ENCODE measurements at regions not wholly inside any gene's neighbourhood (a gene's known extent, or its start where the extent isn't known, plus 50 kb on each side); places are given as distances from the start of the nearest gene placed in this dataset.

DNA sequence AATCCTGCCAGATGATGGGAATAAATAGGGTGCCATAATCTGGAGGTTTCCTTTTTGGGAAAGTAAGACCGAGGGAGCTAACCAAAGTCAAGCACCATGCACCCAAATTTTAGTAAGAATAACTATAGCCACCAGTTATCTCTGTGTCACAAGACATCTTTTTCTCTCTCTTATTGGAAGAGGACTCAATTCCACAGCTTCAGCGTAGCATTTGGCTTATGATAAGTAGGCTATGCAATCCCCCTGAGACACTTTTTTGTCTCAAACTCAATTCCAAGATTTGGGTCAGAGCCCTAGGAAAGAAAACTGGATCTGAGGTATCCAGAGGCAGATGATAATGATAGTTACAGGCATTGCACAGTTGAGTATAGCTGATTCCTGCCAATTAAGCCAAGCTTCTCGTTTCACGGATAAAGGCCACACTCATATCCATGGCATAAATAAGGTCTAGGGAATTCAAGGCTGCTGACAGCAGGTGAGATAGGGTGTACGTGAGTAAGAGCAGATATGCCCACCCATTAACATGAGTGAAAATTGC is 425.2 kb upstream of the CNTNAP2 start:
- Mint-ChIP-seq H3K27ac (no peak overlapping the region), H3K4me1 (peaks cover 13% of the 10 kb centered on the region), H3K9me3 (no peaks in the 10 kb centered on the region), H3K4me3 (no peak overlapping the region), H3K36me3 (ENCODE audit: low read depth) (no peaks in the 10 kb centered on the region), H3K27me3 (ENCODE audit: low read depth, poor library complexity) (no peaks in the 10 kb centered on the region)
- TF ChIP-seq, protein P1, sequence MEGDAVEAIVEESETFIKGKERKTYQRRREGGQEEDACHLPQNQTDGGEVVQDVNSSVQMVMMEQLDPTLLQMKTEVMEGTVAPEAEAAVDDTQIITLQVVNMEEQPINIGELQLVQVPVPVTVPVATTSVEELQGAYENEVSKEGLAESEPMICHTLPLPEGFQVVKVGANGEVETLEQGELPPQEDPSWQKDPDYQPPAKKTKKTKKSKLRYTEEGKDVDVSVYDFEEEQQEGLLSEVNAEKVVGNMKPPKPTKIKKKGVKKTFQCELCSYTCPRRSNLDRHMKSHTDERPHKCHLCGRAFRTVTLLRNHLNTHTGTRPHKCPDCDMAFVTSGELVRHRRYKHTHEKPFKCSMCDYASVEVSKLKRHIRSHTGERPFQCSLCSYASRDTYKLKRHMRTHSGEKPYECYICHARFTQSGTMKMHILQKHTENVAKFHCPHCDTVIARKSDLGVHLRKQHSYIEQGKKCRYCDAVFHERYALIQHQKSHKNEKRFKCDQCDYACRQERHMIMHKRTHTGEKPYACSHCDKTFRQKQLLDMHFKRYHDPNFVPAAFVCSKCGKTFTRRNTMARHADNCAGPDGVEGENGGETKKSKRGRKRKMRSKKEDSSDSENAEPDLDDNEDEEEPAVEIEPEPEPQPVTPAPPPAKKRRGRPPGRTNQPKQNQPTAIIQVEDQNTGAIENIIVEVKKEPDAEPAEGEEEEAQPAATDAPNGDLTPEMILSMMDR (IDR thresholded peaks at IDR 0.05), result no peak
- DNase-seq, result no peak

DNA sequence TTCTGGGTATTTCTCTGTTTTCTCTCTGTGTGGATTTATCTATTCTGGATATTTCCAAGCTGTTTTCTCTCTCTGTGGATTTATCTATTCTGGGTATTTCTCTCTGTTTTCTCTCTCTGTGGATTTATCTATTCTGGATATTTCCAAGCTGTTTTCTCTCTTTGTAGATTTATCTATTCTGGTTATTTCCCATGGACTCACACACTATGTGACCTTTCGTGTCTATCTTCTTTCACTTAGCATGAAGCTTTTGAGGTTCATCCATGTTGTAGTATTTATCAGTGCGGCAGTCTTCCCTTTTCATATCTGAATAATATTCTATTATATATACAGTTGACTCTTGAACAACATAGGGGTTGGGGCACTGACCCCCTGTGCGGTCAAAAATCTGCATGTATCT is 435.0 kb upstream of the CNTNAP2 start:
- Mint-ChIP-seq H3K27me3 (ENCODE audit: low read depth, poor library complexity) (no peaks in the 10 kb centered on the region), H3K4me1 (no peaks in the 10 kb centered on the region), H3K36me3 (ENCODE audit: low read depth) (no peaks in the 10 kb centered on the region), H3K27ac (peak overlapping the region; percentile 4), H3K4me3 (no peak overlapping the region), H3K9me3 (no peaks in the 10 kb centered on the region)
- TF ChIP-seq, protein P1 (IDR thresholded peaks at IDR 0.05), result no peak
- no peak for DNase-seq

DNA sequence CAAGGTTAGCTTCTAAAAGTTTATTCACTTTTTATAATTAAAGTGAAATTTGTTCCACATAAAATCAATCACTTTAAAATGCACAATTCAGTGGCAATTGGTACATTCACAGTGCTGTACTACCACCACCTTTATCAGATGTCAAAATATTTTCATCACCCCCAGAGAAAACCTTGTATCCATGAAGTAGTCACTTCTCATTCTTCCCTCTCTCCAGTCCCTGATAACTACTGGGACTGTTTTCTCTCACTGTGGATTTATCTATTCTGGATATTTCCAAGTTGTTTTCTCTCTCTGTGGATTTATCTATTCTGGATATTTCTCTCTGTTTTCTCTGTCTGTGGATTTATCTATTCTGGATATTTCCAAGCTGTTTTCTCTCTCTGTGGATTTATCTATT is 435.4 kb upstream of the CNTNAP2 start:
- Mint-ChIP-seq H3K9me3 (no peaks in the 10 kb centered on the region), H3K27ac (no peak overlapping the region), H3K27me3 (ENCODE audit: low read depth, poor library complexity) (no peaks in the 10 kb centered on the region), H3K4me3 (no peak overlapping the region), H3K4me1 (no peaks in the 10 kb centered on the region), H3K36me3 (ENCODE audit: low read depth) (no peaks in the 10 kb centered on the region)
- DNase-seq, result no peak
- TF ChIP-seq, protein P1 (IDR thresholded peaks at IDR 0.05), result no peak

DNA sequence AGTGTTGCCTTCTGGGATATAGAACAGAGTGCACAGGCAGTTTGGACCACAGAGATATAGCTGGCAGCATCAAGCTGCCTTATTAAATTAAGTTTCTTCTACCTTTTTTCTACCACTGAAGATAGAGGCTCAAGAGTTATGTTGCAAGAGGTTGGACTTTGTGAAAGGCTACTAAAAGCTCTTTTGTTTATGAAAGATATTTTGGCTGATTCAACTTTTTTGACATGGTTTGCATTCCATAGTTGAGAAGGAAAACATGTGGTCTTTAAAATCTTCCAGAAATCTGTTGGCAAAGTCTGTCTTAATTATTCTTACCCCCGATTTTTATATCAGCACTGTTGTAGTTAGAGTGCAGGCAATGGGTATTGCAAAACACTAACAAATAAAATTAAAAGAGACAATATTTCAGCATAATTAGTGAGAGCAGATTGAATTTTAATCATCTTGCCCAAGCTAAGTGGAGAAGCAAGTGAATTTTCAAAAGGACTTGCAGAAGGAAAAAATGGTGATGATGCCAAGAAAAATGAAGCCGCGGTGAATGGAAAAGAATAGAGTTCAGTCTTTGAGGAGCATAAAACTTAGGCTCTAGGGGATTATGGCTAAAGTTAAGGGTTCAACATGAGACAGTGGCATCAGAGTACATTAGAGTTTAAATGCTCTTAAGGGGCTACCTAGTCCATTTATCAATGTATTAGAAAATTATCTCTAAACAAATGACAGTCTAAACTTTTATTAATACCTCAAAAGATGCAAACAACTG is 450.9 kb upstream of the CNTNAP2 start:
- H3K27me3 Mint-ChIP-seq (ENCODE audit: low read depth, poor library complexity), result peaks cover 4% of the 10 kb centered on the region
- TF ChIP-seq, protein P1 (IDR thresholded peaks at IDR 0.05), result no peak
- H3K9me3 Mint-ChIP-seq, result peaks cover 17% of the 10 kb centered on the region
- no peak for DNase-seq
- H3K27ac Mint-ChIP-seq, result no peak overlapping the region
- H3K36me3 Mint-ChIP-seq (ENCODE audit: low read depth), result no peaks in the 10 kb centered on the region
- no peaks in the 10 kb centered on the region for H3K4me1 Mint-ChIP-seq
- no peak overlapping the region for H3K4me3 Mint-ChIP-seq

DNA sequence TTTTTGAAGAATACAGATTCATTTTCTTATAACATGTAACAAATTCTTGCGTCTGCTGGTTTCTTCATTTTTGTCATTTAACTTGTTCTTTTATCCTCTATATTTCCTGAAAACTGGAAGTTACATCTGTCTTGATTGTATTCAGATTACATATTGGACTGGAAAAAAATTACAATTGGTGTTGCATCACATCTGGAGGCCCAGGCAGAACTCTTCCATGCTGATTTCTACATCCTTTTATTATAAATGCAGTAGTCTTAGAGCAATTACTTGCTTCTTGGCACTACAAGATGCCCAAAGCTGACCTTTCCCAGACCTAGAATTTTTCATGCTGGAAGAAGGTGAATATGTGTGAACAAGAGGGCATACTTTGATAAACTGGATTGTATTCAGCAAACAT is 460.9 kb upstream of the CNTNAP2 start:
- Mint-ChIP-seq H3K36me3 (ENCODE audit: low read depth) (no peaks in the 10 kb centered on the region), H3K27me3 (ENCODE audit: low read depth, poor library complexity) (no peaks in the 10 kb centered on the region), H3K4me1 (no peaks in the 10 kb centered on the region), H3K4me3 (no peak overlapping the region), H3K9me3 (no peaks in the 10 kb centered on the region), H3K27ac (no peak overlapping the region)
- DNase-seq, result no peak
- TF ChIP-seq, protein P1 (IDR thresholded peaks at IDR 0.05), result no peak

DNA sequence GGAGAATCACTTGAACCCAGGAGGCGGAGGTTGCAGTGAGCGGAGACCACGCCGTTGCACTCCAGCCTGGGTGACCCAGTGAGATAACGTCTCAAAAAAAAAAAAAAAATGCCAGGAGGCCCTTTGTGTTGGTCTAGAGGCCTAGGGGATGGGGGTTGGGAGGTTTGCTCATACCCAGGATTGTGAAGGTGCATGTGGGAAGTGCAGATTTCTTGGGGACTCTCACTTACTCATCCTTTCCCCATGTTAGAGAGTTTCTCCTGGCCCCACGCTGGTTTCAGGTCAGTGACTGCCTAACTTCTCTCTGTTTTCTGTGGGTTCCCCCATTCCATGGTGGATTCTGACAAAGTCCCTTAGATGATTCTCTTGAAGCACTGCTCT is 471.5 kb upstream of the CNTNAP2 start:
- DNase-seq, result no peak
- Mint-ChIP-seq H3K9me3 (peaks cover 10% of the 10 kb centered on the region), H3K27ac (no peak overlapping the region), H3K4me1 (no peaks in the 10 kb centered on the region), H3K36me3 (ENCODE audit: low read depth) (no peaks in the 10 kb centered on the region), H3K4me3 (no peak overlapping the region), H3K27me3 (ENCODE audit: low read depth, poor library complexity) (peaks cover 3% of the 10 kb centered on the region)
- TF ChIP-seq, protein P1 (IDR thresholded peaks at IDR 0.05), result no peak

Data from nephron progenitor cell (in vitro differentiated cells).